K562 (cell line): ENCODE measurements at regions not wholly inside any gene's neighbourhood (a gene's known extent, or its start where the extent isn't known, plus 50 kb on each side); places are given as distances from the start of the nearest gene placed in this dataset.

Source experiments
- ATAC-seq: fragments of 200-7000 bp; cut with Tn5 transposase; 3 replicates; pipeline ENCODE4 v1.9.1; 2020; ENCODE audit warnings: moderate library complexity
- BruUV-seq: library from RNA; stranded (reverse); fragments of 400-500 nt; replicated peaks from 2 replicates; lab custom pipeline; 2021; lab: Mats Ljungman, UMichigan
- CTCF ChIA-PET: fragments of 300-600 bp; formaldehyde crosslinking; extraction: SDS; loops from one replicate; lab custom pipeline; 2021; ENCODE audit warnings: low intra/inter-chr PET ratio; lab: Yijun Ruan, JAX
- POLR2A ChIA-PET: fragments of 300-600, 350-650 bp; sonication (Branson Sonifier 250); formaldehyde crosslinking; extraction: SDS; loops from one replicate; lab custom pipeline; 2021; ENCODE audit warnings: antibody characterized with exemption, inconsistent platforms; lab: Yijun Ruan, JAX
- DNase-seq, 4 experiments: peaks; one replicate each; pipeline versions ENCODE4 v3.0.0 to v3.0.0-alpha.2; 2011 to 2018; ENCODE audit warnings: low spot score in 3 of 4, mixed read lengths in 3 of 4; ENCODE audit errors: extremely low read depth in 1 of 4
- FAIRE-seq: peaks from 2 replicates; lab custom pipeline; 2011; peaks lifted over from hg19 to GRCh38; lab: Jason Lieb, UNC
- H2AFZ ChIP-seq: 2 replicates; pipeline ENCODE4 v1.6.0; 2011; ENCODE audit warnings: low read depth, low read length, control low read depth, inconsistent platforms
- H3K27ac ChIP-seq: fragments of 200-600 bp; 3 replicates; pipeline ENCODE4 v1.8.0; 2011; ENCODE audit warnings: low read depth, mild to moderate bottlenecking, control low read depth, inconsistent platforms, low read length, moderate library complexity, mixed read lengths; ENCODE audit errors: extremely low read depth
- H3K27me3 ChIP-seq, 2 experiments: fragments of 300-600 bp in 1 of 2; 2 replicates in 1 of 2; 3 replicates in 1 of 2; pipeline versions ENCODE4 v1.6.0 to v1.8.0; 2011; ENCODE audit warnings: inconsistent platforms in 2 of 2, low read length in 2 of 2, mild to moderate bottlenecking in 1 of 2, mixed read lengths in 1 of 2, moderate library complexity in 1 of 2; ENCODE audit not compliant: control insufficient read depth in 2 of 2, insufficient read depth in 2 of 2
- H3K36me3 ChIP-seq: fragments of 300-600 bp; 3 replicates; pipeline ENCODE4 v1.8.0; 2011; ENCODE audit warnings: mild to moderate bottlenecking, low read length, inconsistent platforms; ENCODE audit not compliant: control insufficient read depth, insufficient read depth
- H3K4me1 ChIP-seq, 2 experiments: fragments of 200-600 bp in 1 of 2; replicated peaks in 1 of 2; 2 replicates in 1 of 2; 3 replicates in 1 of 2; pipeline versions ENCODE4 v1.5.1 to v1.8.0; 2011; ENCODE audit warnings: inconsistent platforms in 2 of 2, low read length in 2 of 2, mild to moderate bottlenecking in 1 of 2, mixed read lengths in 1 of 2, moderate library complexity in 1 of 2; ENCODE audit not compliant: control insufficient read depth in 2 of 2, insufficient read depth in 2 of 2
- H3K4me2 ChIP-seq: 2 replicates; pipeline ENCODE4 v1.6.1; 2011; ENCODE audit warnings: low read length, control low read depth, inconsistent platforms, mixed read lengths; ENCODE audit not compliant: insufficient read depth
- H3K4me3 ChIP-seq: fragments of 200-600 bp; sonication (generic), shearing (Covaris generic); 2 replicates; pipeline ENCODE4 v1.5.1; 2016; ENCODE audit warnings: control low read depth, inconsistent platforms
- H3K79me2 ChIP-seq: fragments of 200-600 bp; 3 replicates; pipeline ENCODE4 v1.8.0; 2011; ENCODE audit warnings: low read length, inconsistent platforms; ENCODE audit not compliant: control insufficient read depth, insufficient read depth
- H3K9ac ChIP-seq, 2 experiments: 2 replicates each; pipeline versions ENCODE4 v1.6.0 to v1.6.1; 2011; ENCODE audit warnings: low read depth in 2 of 2, low read length in 2 of 2, control low read depth in 1 of 2, inconsistent platforms in 1 of 2, mild to moderate bottlenecking in 1 of 2, mixed read lengths in 1 of 2; ENCODE audit not compliant: insufficient read depth in 1 of 2
- H3K9me1 ChIP-seq: one replicate; pipeline ENCODE4 v1.6.0; 2011; ENCODE audit warnings: inconsistent platforms, mild to moderate bottlenecking, low read length, moderate library complexity; ENCODE audit not compliant: control insufficient read depth, insufficient read depth
- H3K9me3 ChIP-seq: replicated peaks from 2 replicates; pipeline ENCODE4 v1.5.1; 2011; ENCODE audit warnings: low read depth, low read length, inconsistent platforms; ENCODE audit not compliant: control insufficient read depth, insufficient read depth
- H4K20me1 ChIP-seq: replicated peaks from 2 replicates; pipeline ENCODE4 v1.6.1; 2011; ENCODE audit warnings: low read length, inconsistent platforms, mixed read lengths; ENCODE audit not compliant: control insufficient read depth, insufficient read depth
- FOS ChIP-seq: IDR thresholded peaks from 3 replicates; pipeline ENCODE4 v1.6.1; 2011; ENCODE audit not compliant: insufficient read length; ENCODE audit errors: extremely low read depth
- GATAD2B ChIP-seq: fragments of 450-650 bp; IDR thresholded peaks from 2 replicates; pipeline ENCODE4 v1.6.1; 2017; ENCODE audit warnings: mild to moderate bottlenecking, borderline replicate concordance
- NCOA6 ChIP-seq: fragments of 450-650 bp; IDR thresholded peaks from 2 replicates; pipeline ENCODE4 v1.6.1; 2017; ENCODE audit warnings: mild to moderate bottlenecking
- NR0B1 ChIP-seq: fragments of 450-650 bp; IDR thresholded peaks from one replicate; pipeline ENCODE4 v1.6.1; 2018; ENCODE audit warnings: mild to moderate bottlenecking, moderate library complexity; ENCODE audit not compliant: partially characterized antibody
- POLR3G ChIP-seq: IDR thresholded peaks from 2 replicates; pipeline ENCODE4 v1.6.1; 2011; ENCODE audit not compliant: insufficient read length, insufficient replicate concordance; ENCODE audit errors: extremely low read depth
- SRSF1 ChIP-seq: fragments of 200-400 bp; formaldehyde crosslinking; IDR thresholded peaks from 2 replicates; pipeline ENCODE4 v1.6.1; 2017; ENCODE audit warnings: mild to moderate bottlenecking, low read depth, low read length, moderate library complexity
- STAT5B ChIP-seq: fragments of 250-450 bp; sonication (Bioruptor Pico); IDR thresholded peaks from 2 replicates; pipeline ENCODE4 v1.8.0; 2021; ENCODE audit warnings: mild to moderate bottlenecking, inconsistent platforms
- TRIM25 ChIP-seq: fragments of 450-650 bp; IDR thresholded peaks from 2 replicates; pipeline ENCODE4 v1.7.0; 2016; ENCODE audit warnings: borderline replicate concordance
- ZBTB34 ChIP-seq: fragments of 250-450 bp; sonication (Bioruptor Pico); IDR thresholded peaks from 2 replicates; pipeline ENCODE4 v1.8.0; 2021; ENCODE audit warnings: mild to moderate bottlenecking, moderate library complexity
- ZNF407 ChIP-seq: fragments of 450-650 bp; IDR thresholded peaks from 2 replicates; pipeline ENCODE4 v1.6.1; 2016; ENCODE audit warnings: low read depth
- WGBS: fragments of 100-300 bp; shearing (Covaris generic); methylation state at CpG from one replicate; pipeline ENCODE4 v1.1.6; 2016; ENCODE audit warnings: low coverage, mixed read lengths; ENCODE audit not compliant: insufficient coverage; ENCODE audit errors: missing lambda C conversion rate; 5-methylcytosine and 5-hydroxymethylcytosine counted together
- in situ Hi-C: fragments of 300-500 bp; cut with MboI; formaldehyde crosslinking; loops from 4 replicates; pipeline ENCODE4 v1.15.0; 2018; ENCODE audit warnings: inconsistent platforms, mixed read lengths
- intact Hi-C: fragments of 100-400 bp; cut with micrococcal nuclease; formaldehyde crosslinking; loops from 2 replicates; pipeline ENCODE4 v1.14.2; 2022

- BruUV-seq, result no TSS peak
- CTCF ChIA-PET, result no interaction called here
- POLR2A ChIA-PET, result interaction anchor here (2.0 kb wide), 1 partner anchor 27 kb away, joined by 4 read pairs; no protein-coding TSS in a partner anchor
Measured at GRCh38 chr18:57913686-57914085, 110.6 kb upstream of the ATP8B1 start.

More at GRCh38 chr18:57913686-57914085, 110.6 kb upstream of the ATP8B1 start:
- ATAC-seq (no peak), DNase-seq (no peak), FAIRE-seq (no peak)
- Histone ChIP-seq H3K36me3 (no peaks in the 10 kb centered on the region), H3K9me3 (no peaks in the 10 kb centered on the region), H3K4me1 (peaks cover 0 to 8% of the 10 kb centered on the region in 2 experiments; a peak in 3 of 5 replicates), H3K27me3 (no peaks in the 10 kb centered on the region), H3K79me2 (no peaks in the 10 kb centered on the region), H3K4me3 (no peak overlapping the region), H4K20me1 (no peaks in the 10 kb centered on the region), H3K9ac (no peak overlapping the region), H2AFZ (no peak overlapping the region), H3K9me1 (no peaks in the 10 kb centered on the region), H3K27ac (no peak overlapping the region), H3K4me2 (no peak overlapping the region)
- WGBS, result 16% methylated on average over 4 of the region's 5 CpGs
- intact Hi-C loops (no loop called here), in situ Hi-C loops (no loop called here)
- TF ChIP-seq SRSF1 (no peak), ZNF407 (no peak), ZBTB34 (CRISPR knock-in tag) (no peak), NCOA6 (no peak), TRIM25 (no peak), NR0B1 (no peak), GATAD2B (no peak), STAT5B (CRISPR knock-in tag) (no peak), POLR3G (no peak), FOS (no peak)
